Neuronal stem cell (in vitro differentiated cells): ENCODE measurements at regions not wholly inside any gene's neighbourhood (a gene's known extent, or its start where the extent isn't known, plus 50 kb on each side); places are given as distances from the start of the nearest gene placed in this dataset.
A peak's percentile ranks its signal among the peaks of the same experiment; 100 is the strongest.

Experiments used
- DNase-seq: peaks from one replicate; pipeline ENCODE4 v3.0.0-alpha.2; 2013; ENCODE audit warnings: low spot score
- H2AFZ ChIP-seq: one replicate; pipeline ENCODE4 v1.6.1; 2013; ENCODE audit warnings: mild to moderate bottlenecking, low read length, inconsistent platforms
- H2AK5ac ChIP-seq: 2 replicates; pipeline ENCODE4 v1.6.1; 2013; ENCODE audit warnings: low read depth, mild to moderate bottlenecking, inconsistent platforms, low read length, moderate library complexity, mixed read lengths
- H2BK120ac ChIP-seq: 2 replicates; pipeline ENCODE4 v1.6.1; 2013; ENCODE audit warnings: low read depth, mild to moderate bottlenecking, inconsistent platforms, low read length, moderate library complexity, mixed read lengths
- H2BK12ac ChIP-seq: one replicate; pipeline ENCODE4 v1.6.1; 2013; ENCODE audit warnings: low read length, inconsistent platforms
- H2BK15ac ChIP-seq: 2 replicates; pipeline ENCODE4 v1.6.1; 2013; ENCODE audit warnings: mild to moderate bottlenecking, low read length, inconsistent platforms, mixed read lengths
- H2BK5ac ChIP-seq: one replicate; pipeline ENCODE4 v1.6.1; 2013; ENCODE audit warnings: inconsistent platforms, mild to moderate bottlenecking, low read length, moderate library complexity
- H3K14ac ChIP-seq: one replicate; pipeline ENCODE4 v1.6.1; 2013; ENCODE audit warnings: low read length, inconsistent platforms
- H3K18ac ChIP-seq: 2 replicates; pipeline ENCODE4 v1.6.1; 2013; ENCODE audit warnings: low read length, inconsistent platforms
- H3K23ac ChIP-seq: 2 replicates; pipeline ENCODE4 v1.6.1; 2013; ENCODE audit warnings: low read depth, mild to moderate bottlenecking, mixed read lengths, low read length, inconsistent platforms; ENCODE audit not compliant: poor library complexity
- H3K27ac ChIP-seq: replicated peaks from 3 replicates; pipeline ENCODE4 v1.5.1; 2013; ENCODE audit warnings: low read length, inconsistent platforms
- H3K27me3 ChIP-seq, 3 experiments: 2 replicates each; pipeline ENCODE4 v1.6.1; 2013; ENCODE audit warnings: low read length in 3 of 3, mild to moderate bottlenecking in 2 of 3, inconsistent platforms in 1 of 3, low read depth in 1 of 3, mixed read lengths in 1 of 3, moderate library complexity in 1 of 3; ENCODE audit not compliant: control insufficient read depth in 3 of 3, insufficient read depth in 3 of 3
- H3K36me3 ChIP-seq, 2 donors: replicated peaks in 1 of 2; 2 replicates each; pipeline ENCODE4 v1.6.1; 2013; ENCODE audit warnings: low read length in 2 of 2; ENCODE audit not compliant: control insufficient read depth in 2 of 2, insufficient read depth in 2 of 2
- H3K4ac ChIP-seq: 2 replicates; pipeline ENCODE4 v1.6.1; 2013; ENCODE audit warnings: inconsistent platforms, mild to moderate bottlenecking, low read length, moderate library complexity
- H3K4me1 ChIP-seq, 2 donors: 1 replicate in 1 of 2; 2 replicates in 1 of 2; pipeline ENCODE4 v1.6.1; 2013; ENCODE audit warnings: low read length in 2 of 2, low read depth in 1 of 2; ENCODE audit not compliant: control insufficient read depth in 2 of 2, insufficient read depth in 1 of 2
- H3K4me2 ChIP-seq: one replicate; pipeline ENCODE4 v1.6.1; 2013; ENCODE audit warnings: mild to moderate bottlenecking, low read length, inconsistent platforms; ENCODE audit not compliant: insufficient read depth, poor library complexity, severe bottlenecking
- H3K4me3 ChIP-seq, 2 donors: 2 replicates each; pipeline ENCODE4 v1.5.1; 2013; ENCODE audit warnings: low read length in 2 of 2, mild to moderate bottlenecking in 2 of 2, inconsistent platforms in 1 of 2, moderate library complexity in 1 of 2
- H3K79me1 ChIP-seq: one replicate; pipeline ENCODE4 v1.6.1; 2013; ENCODE audit warnings: low read depth, mild to moderate bottlenecking, inconsistent platforms, low read length, moderate library complexity
- H3K9ac ChIP-seq: one replicate; pipeline ENCODE4 v1.6.1; 2013; ENCODE audit warnings: mild to moderate bottlenecking, low read depth, low read length, inconsistent platforms; ENCODE audit not compliant: poor library complexity
- H3K9me3 ChIP-seq, 2 donors: replicated peaks in 1 of 2; 2 replicates each; pipeline versions ENCODE3 to v1.6.1; 2013; ENCODE audit warnings: low read length in 2 of 2, mild to moderate bottlenecking in 2 of 2, inconsistent platforms in 1 of 2, low read depth in 1 of 2, mixed read lengths in 1 of 2, moderate library complexity in 1 of 2; ENCODE audit not compliant: control insufficient read depth in 2 of 2, insufficient read depth in 1 of 2
- H4K8ac ChIP-seq: one replicate; pipeline ENCODE4 v1.6.1; 2013; ENCODE audit warnings: low read depth, mild to moderate bottlenecking, inconsistent platforms, low read length, moderate library complexity
- H4K91ac ChIP-seq: one replicate; pipeline ENCODE4 v1.6.1; 2013; ENCODE audit warnings: low read length, low read depth, mild to moderate bottlenecking, inconsistent platforms; ENCODE audit not compliant: poor library complexity
- WGBS, 2 donors: extraction: QIAGEN DNeasy Blood & Tissue Kit; methylation state at CpG; one replicate each; pipeline ENCODE4 v1.1.7; 2013; ENCODE audit warnings: missing lambda C conversion rate in 2 of 2, mixed read lengths in 1 of 2; ENCODE audit not compliant: insufficient read length in 2 of 2, insufficient replicate concordance in 1 of 2; ENCODE audit errors: extremely low coverage in 2 of 2; 5-methylcytosine and 5-hydroxymethylcytosine counted together

GRCh38 chr7:120163449-120163848 lies 109.5 kb upstream of the KCND2 start:
- Histone ChIP-seq H3K14ac (no peak overlapping the region), H4K8ac (no peak overlapping the region), H3K9me3 (no peaks in the 10 kb centered on the region), H3K4me3 (no peak overlapping the region), H4K91ac (no peak overlapping the region), H3K23ac (no peak overlapping the region), H2BK120ac (no peak overlapping the region), H3K9ac (no peak overlapping the region), H3K4me2 (no peak overlapping the region), H2BK5ac (no peak overlapping the region), H2AK5ac (no peak overlapping the region), H3K4me1 (peaks cover 0 to 4% of the 10 kb centered on the region in 2 donors), H2AFZ (peak overlapping the region; percentile 34), H3K4ac (no peak overlapping the region), H2BK15ac (no peak overlapping the region), H2BK12ac (no peak overlapping the region), H3K36me3 (no peaks in the 10 kb centered on the region), H3K79me1 (peaks cover 2% of the 10 kb centered on the region), H3K27me3 (no peaks in the 10 kb centered on the region), H3K18ac (no peak overlapping the region), H3K27ac (no peak overlapping the region)
- no peak for DNase-seq
- WGBS, 2 donors, result no CpG with 5 or more reads among the region's 4 CpGs

GRCh38 chr7:120165227-120165626 lies 107.7 kb upstream of the KCND2 start:
- Histone ChIP-seq H3K4me2 (no peak overlapping the region), H4K91ac (no peak overlapping the region), H3K4me3 (no peak overlapping the region), H3K18ac (no peak overlapping the region), H3K4me1 (peaks cover 0 to 4% of the 10 kb centered on the region in 2 donors), H2AFZ (no peak overlapping the region), H2AK5ac (no peak overlapping the region), H2BK5ac (no peak overlapping the region), H4K8ac (no peak overlapping the region), H2BK12ac (no peak overlapping the region), H3K14ac (no peak overlapping the region), H2BK15ac (no peak overlapping the region), H3K9ac (no peak overlapping the region), H3K9me3 (no peaks in the 10 kb centered on the region), H2BK120ac (no peak overlapping the region), H3K27me3 (no peaks in the 10 kb centered on the region), H3K27ac (no peak overlapping the region), H3K4ac (no peak overlapping the region), H3K36me3 (no peaks in the 10 kb centered on the region), H3K23ac (no peak overlapping the region), H3K79me1 (peaks cover 2% of the 10 kb centered on the region)
- no peak for DNase-seq
- no CpG with 5 or more reads among the region's 2 CpGs for WGBS, 2 donors

- DNase-seq, result no peak
- Histone ChIP-seq H3K4me1 (peaks cover 0 to 4% of the 10 kb centered on the region in 2 donors), H3K9ac (no peak overlapping the region), H3K79me1 (peaks cover 2% of the 10 kb centered on the region), H2BK120ac (no peak overlapping the region), H4K91ac (no peak overlapping the region), H3K4me3 (no peak overlapping the region), H3K9me3 (no peaks in the 10 kb centered on the region), H3K4ac (no peak overlapping the region), H3K23ac (no peak overlapping the region), H3K27ac (no peak overlapping the region), H2AFZ (no peak overlapping the region), H4K8ac (no peak overlapping the region), H3K36me3 (no peaks in the 10 kb centered on the region), H3K27me3 (no peaks in the 10 kb centered on the region), H2AK5ac (no peak overlapping the region), H2BK12ac (no peak overlapping the region), H3K4me2 (no peak overlapping the region), H3K14ac (no peak overlapping the region), H2BK5ac (no peak overlapping the region), H2BK15ac (no peak overlapping the region), H3K18ac (no peak overlapping the region)
- WGBS, 2 donors, result no CpG with 5 or more reads among the region's 4 CpGs
Measured at GRCh38 chr7:120168066-120168465, 104.9 kb upstream of the KCND2 start.

- H4K91ac ChIP-seq, result no peak overlapping the region
- no peak overlapping the region for H3K9ac ChIP-seq
- H2BK120ac ChIP-seq, result no peak overlapping the region
- H3K14ac ChIP-seq, result no peak overlapping the region
- H2AK5ac ChIP-seq, result no peak overlapping the region
- H2BK12ac ChIP-seq, result no peak overlapping the region
- no peak overlapping the region for H3K4me2 ChIP-seq
- H2BK15ac ChIP-seq, result no peak overlapping the region
- no peak overlapping the region for H2AFZ ChIP-seq
- WGBS, 2 donors, result 100% methylated on average over 1 of the region's 2 CpGs; no CpG with 5 or more reads in 1 of the 2 donors
- no peak overlapping the region for H3K4ac ChIP-seq
- no peaks in the 10 kb centered on the region for H3K36me3 ChIP-seq
- no peaks in the 10 kb centered on the region for H3K27me3 ChIP-seq
- no peak overlapping the region for H3K23ac ChIP-seq
- H4K8ac ChIP-seq, result no peak overlapping the region
- no peak overlapping the region for H3K27ac ChIP-seq
- H3K9me3 ChIP-seq, result no peaks in the 10 kb centered on the region
- H3K18ac ChIP-seq, result no peak overlapping the region
- H3K4me1 ChIP-seq, result no peaks in the 10 kb centered on the region
- DNase-seq, result no peak
- no peak overlapping the region for H2BK5ac ChIP-seq
- no peaks in the 10 kb centered on the region for H3K79me1 ChIP-seq
- no peak overlapping the region for H3K4me3 ChIP-seq
Measured at GRCh38 chr7:120169996-120170783, 102.8 kb upstream of the KCND2 start.
